GM10248 (cell line): ENCODE measurements at regions not wholly inside any gene's neighbourhood (a gene's known extent, or its start where the extent isn't known, plus 50 kb on each side); places are given as distances from the start of the nearest gene placed in this dataset.
A peak's percentile ranks its signal among the peaks of the same experiment; 100 is the strongest.

Experiments
- CTCF ChIA-PET: fragments of 300-600 bp; sonication (Branson Sonifier 250); formaldehyde crosslinking; extraction: SDS; loops from one replicate; lab custom pipeline; 2021; ENCODE audit warnings: antibody characterized with exemption; lab: Yijun Ruan, JAX
- POLR2A ChIA-PET: fragments of 350-650 bp; sonication (Branson Sonifier 250); formaldehyde crosslinking; extraction: SDS; loops from one replicate; lab custom pipeline; 2020; ENCODE audit warnings: antibody characterized with exemption; lab: Yijun Ruan, JAX
- DNase-seq: peaks from one replicate; pipeline ENCODE4 v3.0.0; 2012; ENCODE audit errors: extremely low spot score
- CTCF ChIP-seq: IDR thresholded peaks from 2 replicates; pipeline ENCODE4 v1.5.1; 2012; ENCODE audit warnings: mild to moderate bottlenecking, low read depth; ENCODE audit errors: extremely low read depth, missing control alignments, control extremely low read depth

- peak; percentile 24 for DNase-seq
- ChIA-PET POLR2A (no interaction called here), CTCF (interaction anchor here (0.7 to 4.5 kb wide), 27 partner anchors 9 to 1242 kb away, joined by 3 to 101 read pairs (median 4); no protein-coding TSS in a partner anchor)
- peak; percentile 60 for TF ChIP-seq CTCF
These were observed 153.9 kb upstream of the ZC3H12C start for GRCh38 chr11:109939166-109939810.

- CTCF ChIA-PET: interaction anchor here (0.6 to 4.5 kb wide), 9 partner anchors 8 to 1242 kb away, joined by 3 to 101 read pairs (median 3); no protein-coding TSS in a partner anchor
- no peak for TF ChIP-seq CTCF
- no peak for DNase-seq
- POLR2A ChIA-PET: no interaction called here
These were observed 152.4 kb upstream of the ZC3H12C start for GRCh38 chr11:109940816-109941215.

- ChIA-PET CTCF (interaction anchor here (0.7 to 1.5 kb wide), 6 partner anchors 9 to 231 kb away, joined by 3 to 6 read pairs (median 4); no protein-coding TSS in a partner anchor), POLR2A (no interaction called here)
- TF ChIP-seq CTCF: no peak
- DNase-seq: no peak
These were observed 147.4 kb upstream of the ZC3H12C start for GRCh38 chr11:109945626-109946321.

GRCh38 chr11:109946322-109946846 lies 146.8 kb upstream of the ZC3H12C start:
- DNase-seq: peak; percentile 58
- peak; percentile 85 for TF ChIP-seq CTCF
- ChIA-PET POLR2A (no interaction called here), CTCF (interaction anchor here (0.6 to 1.5 kb wide), 12 partner anchors 10 to 431 kb away, joined by 3 to 6 read pairs (median 3); no protein-coding TSS in a partner anchor)

- ChIA-PET POLR2A (no interaction called here), CTCF (interaction anchor here (0.9 to 1.6 kb wide), 4 partner anchors 9 to 101 kb away, joined by 3 to 7 read pairs (median 3); no protein-coding TSS in a partner anchor)
- no peak for TF ChIP-seq CTCF
- DNase-seq: no peak
These were observed 138.7 kb upstream of the ZC3H12C start for GRCh38 chr11:109954534-109954933.

GRCh38 chr11:109956124-109956793 lies 136.9 kb upstream of the ZC3H12C start:
- no peak for TF ChIP-seq CTCF
- CTCF ChIA-PET: interaction anchor here (1.0 to 1.7 kb wide), 5 partner anchors 9 to 122 kb away, joined by 3 to 5 read pairs (median 3); no protein-coding TSS in a partner anchor
- POLR2A ChIA-PET: no interaction called here
- DNase-seq: peak; percentile 23
